Activated effector memory CD4-positive, alpha-beta T cell treated with anti-CD3 and anti-CD28 coated beads, Interleukin-2, amount 50 U/mL, for 16 hours (primary cell): ENCODE measurements at regions not wholly inside any gene's neighbourhood (a gene's known extent, or its start where the extent isn't known, plus 50 kb on each side); places are given as distances from the start of the nearest gene placed in this dataset.
"Not testable (repeated sequence)": the region's sequence is repeated elsewhere in the genome, so short reads cannot be mapped to it uniquely, and the experiment has no call there.

Experiments used
- DNase-seq: peaks from one replicate; pipeline ENCODE4 v3.0.0-alpha.2; 2020

- no peak for DNase-seq
Measured at GRCh38 chr1:30162565-30162964, 560.8 kb downstream of the MATN1 start.

- DNase-seq, result no peak
Measured at GRCh38 chr1:30161953-30162352, 561.4 kb downstream of the MATN1 start.

GRCh38 chr1:30160999-30161689, 562.2 kb downstream of the MATN1 start:
- no peak for DNase-seq

GRCh38 chr1:30159015-30159414, 564.4 kb downstream of the MATN1 start:
- DNase-seq, result no peak

- not testable (repeated sequence) for DNase-seq
Measured at GRCh38 chr1:30155698-30156097, 567.7 kb downstream of the MATN1 start.

DNA sequence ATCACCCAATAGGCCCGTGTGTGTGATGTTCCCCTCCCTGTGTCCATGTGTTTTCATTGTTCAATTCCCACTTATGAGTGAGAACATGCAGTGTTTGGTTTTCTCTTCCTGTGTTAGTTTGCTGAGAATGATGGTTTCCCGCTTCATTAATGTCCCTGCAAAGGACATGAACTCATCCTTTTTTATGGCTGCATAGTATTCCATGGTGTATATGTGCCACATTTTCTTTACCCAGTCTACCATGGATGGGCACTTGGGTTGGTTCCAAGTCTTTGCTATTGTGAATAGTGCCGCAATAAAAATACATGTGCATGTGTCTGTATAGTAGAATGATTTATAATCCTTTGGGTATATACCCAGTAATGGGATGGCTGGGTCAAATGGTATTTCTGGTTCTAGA, 568.1 kb downstream of the MATN1 start:
- not testable (repeated sequence) for DNase-seq

DNA sequence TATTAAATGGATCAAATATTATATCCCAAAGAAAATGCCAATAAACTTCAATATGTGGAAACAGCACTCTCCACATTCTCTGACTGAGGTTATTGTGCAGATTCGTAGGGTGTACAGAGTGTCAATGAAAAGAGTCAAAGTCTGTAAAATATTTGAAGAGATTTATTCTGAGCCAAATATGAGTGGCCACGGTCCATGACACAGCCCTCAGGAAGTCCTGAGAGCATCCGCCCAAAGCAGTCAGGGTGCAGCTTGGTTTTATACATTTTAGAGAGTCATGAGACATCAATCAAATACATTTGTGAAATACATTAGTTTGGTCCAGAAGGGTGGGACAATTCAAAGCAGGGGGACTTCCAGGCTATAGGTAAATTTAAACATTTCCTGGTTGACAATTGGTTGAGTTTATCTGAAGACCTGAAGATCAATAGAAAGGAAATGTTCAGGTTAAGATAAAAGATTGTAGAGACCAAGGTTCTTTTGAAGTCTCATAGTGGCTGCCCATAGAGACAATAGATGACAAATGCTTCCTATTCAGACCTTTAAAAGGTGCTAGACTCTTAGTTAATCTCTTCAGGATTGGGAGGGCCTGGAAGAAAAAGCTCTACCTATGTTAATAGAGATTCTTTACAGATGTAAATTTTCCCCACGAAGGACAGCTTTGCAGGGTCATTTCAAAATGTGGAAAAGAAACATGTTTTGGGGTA, 569.5 kb downstream of the MATN1 start:
- DNase-seq, result no peak

- no peak for DNase-seq
Measured at GRCh38 chr1:30151826-30152225, 571.6 kb downstream of the MATN1 start.

GRCh38 chr1:30151119-30151518, 572.3 kb downstream of the MATN1 start:
- no peak for DNase-seq

DNA sequence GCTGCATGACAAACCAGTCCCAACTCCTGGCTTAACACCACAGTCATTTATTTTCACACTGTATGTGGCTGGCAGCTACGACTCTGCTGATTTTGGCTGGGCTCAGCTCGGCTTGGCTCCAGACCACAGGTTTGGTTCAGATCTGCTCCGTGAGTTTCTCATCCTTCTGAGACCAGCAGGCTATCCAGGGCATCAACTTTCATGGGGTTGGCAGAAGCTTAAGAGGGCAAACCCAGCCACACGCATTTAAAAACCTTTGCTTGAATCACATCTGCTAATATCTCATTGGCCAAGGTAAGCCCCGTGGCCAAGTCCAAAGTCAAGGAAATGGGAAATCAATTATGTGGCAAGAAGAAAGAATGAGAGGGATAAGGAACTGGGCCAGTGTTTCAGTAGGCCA, 574.2 kb downstream of the MATN1 start:
- no peak for DNase-seq

DNA sequence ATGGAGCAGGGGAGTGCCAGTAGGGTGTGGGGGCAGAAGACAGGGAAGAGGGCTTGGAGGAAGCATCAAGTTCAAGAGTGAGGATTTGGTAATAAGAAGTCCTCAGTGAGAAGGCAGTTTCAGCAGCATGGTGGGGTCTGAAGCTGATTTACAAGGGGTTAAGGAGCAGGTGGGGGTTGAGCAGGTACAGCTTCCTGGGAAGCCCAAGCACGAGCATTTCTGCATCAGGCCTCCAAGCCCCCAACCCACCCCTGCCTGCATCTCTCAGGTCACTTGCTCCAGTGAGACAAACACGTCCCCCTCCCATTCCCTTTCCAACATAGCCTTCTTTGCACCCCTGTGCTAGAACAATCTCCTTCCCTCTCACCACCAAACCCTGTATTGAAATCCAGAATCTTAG, 574.7 kb downstream of the MATN1 start:
- DNase-seq, result no peak

DNA sequence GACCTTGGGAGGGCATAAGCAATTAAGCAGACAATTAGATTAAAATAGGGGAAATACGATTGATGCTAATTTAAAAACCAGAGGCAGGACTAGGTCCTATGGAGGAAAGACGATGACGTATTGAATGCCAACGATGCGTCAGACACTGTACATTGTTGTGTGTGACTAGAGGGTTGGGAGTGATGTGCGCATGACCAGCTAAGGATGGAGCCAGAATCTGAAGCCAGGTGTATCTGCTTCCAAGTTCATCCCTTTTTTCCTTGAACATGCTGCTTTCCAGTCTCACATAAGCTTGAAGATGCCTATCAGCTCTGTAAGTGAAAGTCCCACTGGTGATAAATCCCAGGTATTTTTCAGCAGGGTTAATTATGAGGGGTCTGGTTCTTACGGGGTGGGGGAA, 576.2 kb downstream of the MATN1 start:
- no peak for DNase-seq

DNA sequence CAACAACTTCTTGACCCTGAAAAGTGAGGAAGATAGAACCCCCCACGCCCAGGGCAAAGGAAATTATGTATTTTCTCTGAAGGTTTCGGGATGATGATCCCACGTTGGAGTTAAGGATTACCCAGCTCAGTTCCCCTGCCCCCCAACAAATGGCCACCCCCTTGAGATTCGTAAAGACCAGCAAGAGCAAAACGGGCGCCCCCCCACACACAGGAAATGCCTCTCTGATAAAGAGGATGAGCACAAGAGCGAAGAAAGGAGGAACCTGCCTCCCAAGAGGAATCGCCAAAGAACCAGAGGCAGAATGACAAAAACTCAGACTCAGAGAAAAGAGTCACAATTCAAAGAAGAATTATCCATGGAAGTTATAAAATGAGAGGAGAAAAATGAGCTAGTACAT, 576.9 kb downstream of the MATN1 start:
- no peak for DNase-seq

GRCh38 chr1:30145723-30146303, 577.6 kb downstream of the MATN1 start:
- DNase-seq, result no peak

- no peak for DNase-seq
Measured at GRCh38 chr1:30144831-30145230, 578.6 kb downstream of the MATN1 start.

DNA sequence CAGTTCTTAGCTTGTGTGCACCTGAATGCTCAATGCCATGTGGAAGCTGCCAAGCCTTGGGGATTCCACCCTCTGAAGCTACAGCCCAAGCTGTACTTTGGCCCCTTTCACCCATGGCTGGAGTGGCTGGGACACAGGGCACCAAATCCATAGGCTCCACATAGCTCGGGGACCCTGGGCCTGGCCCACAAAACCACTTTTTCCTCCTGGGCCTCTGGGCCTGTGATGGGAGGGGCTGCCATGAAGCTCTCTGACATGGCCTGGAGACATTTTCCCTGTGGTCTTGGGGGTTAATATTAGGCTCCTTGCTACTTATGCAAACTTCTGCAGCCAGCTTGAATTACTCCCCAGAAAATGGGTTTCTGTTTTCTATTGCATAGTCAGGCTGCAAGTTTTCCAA, 579.9 kb downstream of the MATN1 start:
- no peak for DNase-seq

GRCh38 chr1:30140566-30140965, 582.8 kb downstream of the MATN1 start:
- no peak for DNase-seq

- DNase-seq, result no peak
Measured at GRCh38 chr1:30138891-30139290, 584.5 kb downstream of the MATN1 start.

GRCh38 chr1:30137001-30137400, 586.4 kb downstream of the MATN1 start:
- no peak for DNase-seq

GRCh38 chr1:30135698-30136097, 587.7 kb downstream of the MATN1 start:
- DNase-seq, result no peak

- no peak for DNase-seq
Measured at GRCh38 chr1:30134466-30135217, 588.7 kb downstream of the MATN1 start.

GRCh38 chr1:30133414-30134055, 589.9 kb downstream of the MATN1 start:
- no peak for DNase-seq
